Stromal cell of bone marrow (primary cell): ENCODE measurements at regions not wholly inside any gene's neighbourhood (a gene's known extent, or its start where the extent isn't known, plus 50 kb on each side); places are given as distances from the start of the nearest gene placed in this dataset.

ENCODE experiments used
- DNase-seq: peaks from one replicate; pipeline ENCODE4 v3.0.0-alpha.2; 2012; ENCODE audit warnings: low read depth

- no peak for DNase-seq
Measured at GRCh38 chr11:15485432-15485831, 370.7 kb downstream of the INSC start.

DNA sequence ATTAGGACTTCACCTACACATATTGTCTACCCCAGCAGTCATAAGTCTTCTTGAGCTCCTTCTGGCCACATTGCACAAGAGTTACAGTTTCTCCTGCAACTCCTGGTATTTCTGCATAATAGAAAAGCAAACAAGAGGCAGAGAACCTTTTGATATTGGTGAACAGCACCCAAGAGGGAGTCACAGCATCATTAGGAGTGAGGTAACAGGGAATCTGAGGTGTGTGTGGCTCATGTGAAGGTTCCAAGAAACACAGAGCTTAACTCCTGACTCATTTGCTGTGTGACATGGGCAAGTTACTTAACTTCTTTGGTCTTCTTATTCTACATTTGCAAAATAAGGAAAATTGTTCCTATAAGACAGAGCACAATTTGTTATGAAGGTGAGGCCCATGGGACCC is 374.6 kb downstream of the INSC start:
- no peak for DNase-seq

DNA sequence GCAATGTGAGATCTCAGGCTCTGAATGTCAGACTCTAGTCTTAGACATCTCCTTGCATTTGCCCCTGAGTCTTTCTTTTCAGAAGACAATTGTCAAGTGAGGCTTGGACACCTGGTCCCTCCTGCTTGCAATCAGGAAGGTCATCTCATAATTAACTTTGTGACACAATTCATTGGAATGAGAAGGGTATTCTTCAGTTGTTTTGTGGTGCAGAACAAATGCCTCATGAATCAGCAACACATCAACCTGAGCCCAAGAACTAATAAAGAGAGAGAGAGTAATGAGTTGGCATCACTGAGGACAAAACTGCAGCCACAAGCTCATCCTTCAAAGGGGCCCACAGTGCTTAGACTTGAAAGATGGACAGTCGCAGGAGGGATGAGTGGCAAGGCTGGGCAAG is 375.8 kb downstream of the INSC start:
- no peak for DNase-seq

- DNase-seq: no peak
Measured at GRCh38 chr11:15493066-15493465, 378.3 kb downstream of the INSC start.

DNA sequence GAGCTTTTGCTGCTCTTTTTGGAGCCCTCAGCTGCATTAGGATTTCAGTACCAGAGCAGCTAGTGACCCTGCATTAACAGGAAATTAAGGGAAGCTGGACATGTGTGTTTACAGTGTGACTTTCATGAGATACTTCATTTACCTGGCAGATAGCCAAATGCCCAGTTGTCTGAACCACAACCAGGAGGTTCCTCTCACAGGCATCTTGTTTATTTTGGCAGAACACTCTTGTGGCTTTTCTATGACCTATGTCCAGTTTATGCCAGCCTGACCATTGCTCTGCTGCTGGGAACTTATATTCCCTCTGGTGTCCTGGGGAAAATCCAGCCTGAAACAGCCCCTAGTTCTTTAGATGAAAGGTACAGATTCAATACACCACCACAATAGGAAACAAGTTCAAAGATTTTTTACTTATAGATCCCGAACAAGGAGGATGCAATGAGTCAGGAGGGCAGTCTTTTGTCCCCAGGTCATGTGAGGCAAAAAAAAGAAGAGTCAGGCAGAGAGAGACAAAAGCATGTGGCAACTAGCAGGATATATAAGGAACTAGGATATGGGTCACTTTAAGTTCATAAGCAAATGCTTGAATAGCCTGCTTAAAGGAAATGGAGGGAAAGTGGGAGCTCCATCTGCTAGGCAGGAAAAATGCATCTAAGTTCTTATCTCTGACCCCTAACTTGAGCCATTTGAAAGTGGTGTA is 379.3 kb downstream of the INSC start:
- no peak for DNase-seq

DNA sequence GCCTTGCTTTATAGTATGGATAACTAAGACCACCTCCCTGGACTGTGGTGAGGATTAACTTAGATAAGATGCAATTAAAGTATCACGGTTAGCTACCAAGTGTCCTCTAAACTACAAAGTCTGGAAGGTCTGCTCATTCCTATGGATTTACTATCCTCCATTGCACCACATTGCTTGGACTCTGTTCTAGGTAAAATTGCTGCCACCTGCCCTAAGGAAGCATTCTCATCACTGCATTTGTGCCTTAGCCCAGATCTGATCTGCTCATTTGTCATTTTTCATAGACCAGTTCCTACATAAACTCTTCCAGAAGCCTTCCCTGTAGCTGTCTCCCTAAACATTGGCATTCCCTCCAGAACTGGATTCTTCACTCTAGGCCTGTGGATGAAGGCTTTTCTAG is 380.0 kb downstream of the INSC start:
- no peak for DNase-seq

GRCh38 chr11:15495462-15495861 is 380.7 kb downstream of the INSC start:
- no peak for DNase-seq

DNA sequence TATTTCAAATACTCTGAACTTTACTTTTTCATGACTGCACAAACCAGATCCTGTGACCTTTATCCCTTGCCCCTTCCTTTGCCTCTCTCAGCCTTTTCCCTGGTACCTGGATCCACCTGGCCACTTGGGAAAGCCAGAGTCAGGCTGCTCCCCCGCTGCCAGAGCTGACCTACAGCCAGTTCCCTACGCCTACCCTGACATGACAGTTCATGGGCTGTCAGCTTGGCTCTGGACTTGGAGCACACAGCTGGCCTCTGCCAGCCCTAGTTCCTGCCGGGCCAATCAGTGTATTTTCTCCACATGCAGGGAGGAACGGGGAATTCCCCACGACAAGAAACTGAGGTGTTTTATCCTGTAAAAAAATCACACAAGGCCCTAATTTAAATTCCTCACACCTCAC is 382.6 kb downstream of the INSC start:
- DNase-seq: no peak

- no peak for DNase-seq
Measured at GRCh38 chr11:15499674-15500073, 385.0 kb downstream of the INSC start.

DNA sequence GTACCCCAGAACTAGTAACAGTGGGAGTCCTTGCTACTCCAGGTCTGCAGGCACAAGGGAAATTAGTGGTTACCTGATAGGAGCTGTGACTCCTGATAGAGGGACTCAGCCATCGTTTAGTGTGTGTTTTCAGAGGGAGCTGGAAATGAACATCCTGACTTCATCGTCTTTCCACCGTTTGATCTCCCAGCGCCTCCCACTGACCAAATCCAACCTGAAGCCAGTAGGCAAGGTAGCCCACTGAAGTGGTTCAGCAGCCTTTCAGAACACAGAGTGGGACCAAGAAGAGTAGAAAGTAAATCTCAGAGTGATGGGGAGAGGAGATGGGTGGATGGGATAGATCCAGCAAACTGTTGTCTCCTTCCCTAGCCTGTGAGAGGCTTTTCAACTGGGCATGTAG is 385.9 kb downstream of the INSC start:
- no peak for DNase-seq

GRCh38 chr11:15501566-15501965 is 386.8 kb downstream of the INSC start:
- DNase-seq: no peak

DNA sequence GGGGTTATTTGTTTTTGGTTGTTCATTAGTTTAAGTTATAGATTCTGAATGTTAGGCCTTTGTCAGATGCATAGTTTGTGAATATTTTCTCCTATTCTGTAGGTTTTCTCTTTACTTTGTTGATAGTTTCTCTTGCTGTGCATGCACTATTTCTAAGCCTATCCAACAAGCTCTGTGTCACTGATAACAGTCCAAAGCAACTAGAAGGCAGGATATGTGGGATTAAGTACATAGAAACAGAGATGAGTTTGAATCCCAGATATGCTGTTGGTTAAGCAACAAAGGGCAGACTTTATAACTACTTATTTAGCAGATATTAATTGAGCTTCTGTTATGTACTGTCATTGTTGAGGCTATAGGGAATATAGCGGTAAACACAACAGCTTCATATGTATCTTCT is 390.4 kb downstream of the INSC start:
- DNase-seq: no peak

- no peak for DNase-seq
Measured at GRCh38 chr11:15507592-15507991, 392.9 kb downstream of the INSC start.

DNA sequence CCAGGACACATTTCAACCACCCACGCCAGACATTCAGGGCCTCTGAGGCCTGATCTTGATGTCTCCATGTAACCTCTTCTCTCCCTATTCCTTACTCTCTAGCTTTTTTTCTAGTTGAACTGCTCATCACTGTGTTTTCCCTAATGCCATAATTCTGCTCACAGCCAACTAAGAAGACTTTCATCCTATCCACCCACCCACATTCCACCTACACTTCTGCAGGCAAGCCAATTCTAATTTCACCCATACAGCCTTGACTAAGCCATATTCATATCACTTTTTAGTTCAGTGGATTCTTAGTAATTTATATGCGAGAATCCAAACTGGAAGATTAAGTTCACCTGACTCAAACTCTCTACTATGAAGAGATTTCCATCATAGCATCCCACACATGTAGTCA is 394.4 kb downstream of the INSC start:
- no peak for DNase-seq

GRCh38 chr11:15519124-15519791 is 404.5 kb downstream of the INSC start:
- DNase-seq: no peak

DNA sequence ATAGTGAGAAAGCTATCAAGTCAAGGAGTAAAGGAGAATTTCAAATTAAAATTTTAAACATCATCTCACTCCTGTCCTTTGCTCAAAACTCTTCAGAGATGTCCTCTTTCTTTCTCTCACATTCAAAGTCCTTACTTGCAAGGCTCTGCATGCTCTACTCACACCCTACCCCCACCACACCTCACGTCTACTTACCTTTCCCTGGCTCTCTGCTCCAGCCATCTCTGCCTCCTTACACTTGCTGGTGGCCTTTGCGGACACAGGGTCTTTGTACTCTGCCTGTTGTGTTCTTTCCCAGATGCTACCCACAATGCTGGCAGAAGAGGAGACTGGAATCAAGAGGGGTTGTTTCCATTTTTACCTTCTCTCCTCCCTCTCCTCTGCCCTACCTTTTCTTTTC is 405.2 kb downstream of the INSC start:
- no peak for DNase-seq

DNA sequence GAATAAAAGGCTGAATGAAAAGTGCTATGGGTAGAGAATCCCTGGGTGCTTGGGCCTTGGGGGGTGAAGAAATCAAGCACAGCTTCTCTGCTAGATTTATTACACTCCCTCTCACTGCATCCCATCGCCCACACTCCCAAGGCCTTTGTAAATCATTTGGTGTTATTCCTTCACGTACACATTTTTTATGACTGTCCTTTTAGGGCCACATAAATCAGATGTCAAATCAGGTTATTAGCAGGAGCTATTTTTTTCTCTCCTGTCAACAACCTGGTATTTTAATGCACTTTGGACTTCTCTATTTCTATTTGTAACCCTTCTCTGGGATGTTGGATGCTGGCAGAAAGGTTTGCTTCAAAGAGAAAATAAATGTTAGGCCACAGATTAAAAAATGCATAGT is 408.8 kb downstream of the INSC start:
- DNase-seq: no peak

- DNase-seq: no peak
Measured at GRCh38 chr11:15525582-15525981, 410.9 kb downstream of the INSC start.

DNA sequence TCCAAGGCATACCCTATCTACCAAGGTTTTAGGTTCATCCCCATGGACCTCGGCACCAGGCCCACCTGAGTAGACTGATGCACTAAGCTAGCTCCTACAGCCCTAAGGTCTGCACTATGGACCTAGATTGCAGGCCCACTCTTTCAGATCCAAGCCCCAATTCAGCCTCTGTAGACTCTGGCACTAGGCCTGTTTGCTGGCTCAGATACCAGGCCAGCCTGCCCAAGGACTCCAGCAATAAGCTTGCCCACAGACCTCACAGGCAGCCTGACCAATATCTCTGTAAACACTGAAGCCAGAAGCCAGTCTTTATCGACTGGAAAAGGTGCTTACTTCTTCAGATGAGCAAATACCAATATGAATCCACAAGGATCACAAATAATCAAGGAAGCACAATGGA is 411.3 kb downstream of the INSC start:
- no peak for DNase-seq

DNA sequence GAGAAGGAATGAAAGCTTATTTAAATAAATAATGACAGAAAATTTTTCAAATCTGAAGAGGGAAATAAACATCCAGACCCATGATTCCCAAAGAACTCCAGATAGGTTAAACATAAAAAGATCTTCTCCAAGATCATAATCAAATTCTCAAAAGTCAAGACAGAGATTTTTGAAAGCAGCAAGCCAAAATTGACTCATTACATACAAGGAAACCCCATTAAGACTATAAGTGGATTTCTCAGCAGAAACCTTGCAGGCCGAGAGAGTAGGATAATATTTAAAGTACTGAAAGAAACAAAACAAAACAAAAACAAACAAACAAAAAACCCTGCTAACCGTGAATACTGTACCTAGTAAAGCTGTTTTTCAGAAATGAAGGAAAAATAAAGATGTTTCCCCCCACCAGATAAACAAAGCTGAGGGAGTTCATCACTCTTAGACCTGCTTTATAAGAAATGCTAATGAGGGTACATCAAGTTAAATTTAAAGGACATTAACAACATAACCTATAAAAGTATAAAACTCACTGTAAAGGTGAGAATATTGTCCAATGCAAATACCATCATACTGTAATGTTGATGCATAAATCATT is 412.2 kb downstream of the INSC start:
- no peak for DNase-seq

GRCh38 chr11:15532432-15532831 is 417.7 kb downstream of the INSC start:
- DNase-seq: no peak

- no peak for DNase-seq
Measured at GRCh38 chr11:15534266-15534665, 419.5 kb downstream of the INSC start.

- no peak for DNase-seq
Measured at GRCh38 chr11:15535414-15535813, 420.7 kb downstream of the INSC start.

DNA sequence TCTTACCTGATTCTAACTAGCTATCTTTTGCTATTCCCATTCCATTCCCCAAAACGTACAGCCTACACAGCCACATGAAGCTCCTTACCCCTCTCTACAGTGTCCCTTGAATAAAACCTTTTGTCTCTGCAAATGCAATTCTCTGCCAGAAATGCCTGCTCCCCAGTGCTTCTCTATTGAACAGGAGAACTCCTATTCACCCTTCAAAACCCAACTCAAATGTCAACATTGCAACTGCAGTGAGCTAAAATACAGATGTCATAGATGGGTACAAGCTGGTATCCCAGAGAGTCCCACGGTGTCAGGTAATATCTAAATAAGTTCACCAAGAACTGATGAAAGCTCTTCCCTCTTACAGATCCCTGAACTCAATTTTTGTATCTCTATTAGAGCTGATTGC is 421.7 kb downstream of the INSC start:
- DNase-seq: no peak
